ENCODE measurements at regions not wholly inside any gene's neighbourhood (a gene's known extent, or its start where the extent isn't known, plus 50 kb on each side); places are given as distances from the start of the nearest gene placed in this dataset.

DNA sequence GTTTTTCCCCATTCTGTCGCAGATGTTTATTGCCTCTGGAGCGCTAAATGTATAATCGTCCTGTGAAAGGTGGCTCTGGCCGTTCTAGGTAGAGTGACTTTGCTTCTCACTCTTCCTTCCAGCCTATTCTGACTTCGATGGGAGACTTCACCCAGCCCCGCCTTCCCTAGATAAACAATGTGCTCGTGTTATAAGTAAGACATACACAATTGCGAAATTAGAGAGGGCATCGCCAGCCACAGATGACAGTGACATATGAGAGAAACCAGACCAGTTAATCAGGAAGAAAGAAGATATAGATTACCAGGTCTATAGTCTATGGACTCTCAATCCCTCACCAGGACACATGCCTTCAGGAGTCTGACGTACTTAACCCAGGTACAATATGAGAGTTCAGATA lies 1050.5 kb upstream of the AUTS2 start:
- Mint-ChIP-seq H3K4me3 (no peak overlapping the region), H3K4me1 (no peaks in the 10 kb centered on the region), H3K27ac (no peak overlapping the region), H3K36me3 (ENCODE audit: low read depth) (no peaks in the 10 kb centered on the region), H3K9me3 (peaks cover 24% of the 10 kb centered on the region), H3K27me3 (no peaks in the 10 kb centered on the region)
- DNase-seq (no peak), ATAC-seq (no peak)

DNA sequence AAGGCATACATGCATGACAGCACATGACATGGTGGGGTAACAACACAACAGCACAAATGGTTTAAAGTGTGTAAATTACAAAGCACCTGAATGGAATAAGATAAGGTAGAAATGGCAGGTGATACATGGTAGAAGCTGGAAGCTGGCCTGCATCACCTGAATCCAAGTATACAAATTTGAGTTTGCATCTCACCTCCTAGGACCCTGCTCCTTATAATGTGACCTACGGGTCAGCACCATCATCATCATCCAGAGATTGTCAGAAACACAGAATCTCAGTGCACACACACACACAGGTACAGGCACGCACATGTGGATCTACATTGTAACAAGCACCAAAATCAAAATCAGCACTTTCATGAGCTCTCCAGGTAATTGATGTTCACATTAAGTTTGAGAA lies 1048.2 kb upstream of the AUTS2 start:
- DNase-seq (no peak), ATAC-seq (no peak)
- no peak overlapping the region for H3K27ac Mint-ChIP-seq
- no peaks in the 10 kb centered on the region for H3K4me1 Mint-ChIP-seq
- H3K4me3 Mint-ChIP-seq = no peak overlapping the region
- no peaks in the 10 kb centered on the region for H3K36me3 Mint-ChIP-seq (ENCODE audit: low read depth)
- no peaks in the 10 kb centered on the region for H3K27me3 Mint-ChIP-seq
- peaks cover 24% of the 10 kb centered on the region for H3K9me3 Mint-ChIP-seq

DNA sequence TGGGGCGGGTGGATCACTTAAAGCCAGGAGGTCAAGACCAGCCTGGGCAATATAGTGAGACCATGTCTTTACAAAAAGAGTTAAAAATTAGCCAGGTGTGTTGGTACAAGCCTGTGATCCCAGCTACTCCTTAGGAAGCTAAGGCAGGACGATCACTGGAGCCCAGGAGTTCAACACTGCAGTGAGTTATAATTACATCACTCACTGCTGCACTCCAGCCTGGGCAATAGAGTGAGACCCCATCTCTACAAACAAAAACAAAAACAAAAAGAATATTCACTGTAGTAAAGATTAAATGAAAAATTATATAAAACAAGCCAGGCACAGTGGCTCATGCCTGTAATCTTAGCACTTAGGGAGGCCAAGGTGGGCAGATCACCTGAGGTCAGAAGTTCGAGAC lies 1047.6 kb upstream of the AUTS2 start:
- Mint-ChIP-seq H3K4me3 (no peak overlapping the region), H3K4me1 (no peaks in the 10 kb centered on the region), H3K27me3 (no peaks in the 10 kb centered on the region), H3K36me3 (ENCODE audit: low read depth) (no peaks in the 10 kb centered on the region), H3K27ac (no peak overlapping the region), H3K9me3 (peaks cover 23% of the 10 kb centered on the region)
- no peak for DNase-seq
- no peak for ATAC-seq

DNA sequence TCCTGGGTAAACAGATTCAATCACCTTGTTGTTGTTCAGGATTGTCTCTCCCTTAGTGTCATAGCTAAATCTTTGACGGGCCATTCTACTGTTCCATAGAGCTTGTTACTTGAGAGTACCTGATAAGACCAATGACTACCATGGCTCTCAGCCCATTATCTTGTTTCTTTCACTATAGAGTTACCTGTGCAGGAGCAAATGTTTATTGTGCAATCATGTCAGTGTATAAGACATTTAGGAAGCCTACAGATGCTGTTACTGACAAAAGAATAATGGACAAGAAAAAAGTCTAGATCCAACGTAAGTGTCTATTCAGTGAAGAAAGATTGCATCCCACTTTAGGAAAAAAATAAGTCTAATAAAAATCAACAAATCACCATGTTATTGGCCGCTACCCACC lies 1041.7 kb upstream of the AUTS2 start:
- no peaks in the 10 kb centered on the region for H3K36me3 Mint-ChIP-seq (ENCODE audit: low read depth)
- no peaks in the 10 kb centered on the region for H3K27me3 Mint-ChIP-seq
- no peak overlapping the region for H3K27ac Mint-ChIP-seq

DNA sequence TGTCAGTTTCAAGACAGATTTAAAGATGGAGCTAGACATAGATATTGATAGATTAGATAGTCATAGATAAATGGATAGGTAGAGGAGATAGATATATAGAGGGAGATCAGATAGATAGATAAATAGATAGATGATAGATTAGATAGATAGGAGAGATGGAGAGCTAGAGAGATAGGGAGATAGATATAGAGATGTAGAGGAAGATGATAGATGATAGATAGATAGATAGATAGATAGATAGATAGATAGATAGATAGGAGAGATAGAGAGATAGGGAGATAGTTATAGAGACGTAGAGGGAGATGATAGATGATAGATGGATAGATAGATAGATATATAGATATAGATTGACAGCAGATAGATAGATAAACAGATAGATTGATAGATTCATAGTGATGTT lies 1038.8 kb upstream of the AUTS2 start:
- no peaks in the 10 kb centered on the region for H3K36me3 Mint-ChIP-seq (ENCODE audit: low read depth)
- H3K4me1 Mint-ChIP-seq = no peaks in the 10 kb centered on the region
- H3K27me3 Mint-ChIP-seq = no peaks in the 10 kb centered on the region
- ATAC-seq = no peak
- H3K9me3 Mint-ChIP-seq = peaks cover 17% of the 10 kb centered on the region
- no peak overlapping the region for H3K27ac Mint-ChIP-seq
- no peak for DNase-seq
- H3K4me3 Mint-ChIP-seq = no peak overlapping the region

More for the DNA sequence above, 1041.7 kb upstream of the AUTS2 start:
- no peak overlapping the region for H3K4me3 Mint-ChIP-seq
- ATAC-seq (no peak), DNase-seq (no peak)
- H3K9me3 Mint-ChIP-seq = peaks cover 12% of the 10 kb centered on the region
- no peaks in the 10 kb centered on the region for H3K4me1 Mint-ChIP-seq

DNA sequence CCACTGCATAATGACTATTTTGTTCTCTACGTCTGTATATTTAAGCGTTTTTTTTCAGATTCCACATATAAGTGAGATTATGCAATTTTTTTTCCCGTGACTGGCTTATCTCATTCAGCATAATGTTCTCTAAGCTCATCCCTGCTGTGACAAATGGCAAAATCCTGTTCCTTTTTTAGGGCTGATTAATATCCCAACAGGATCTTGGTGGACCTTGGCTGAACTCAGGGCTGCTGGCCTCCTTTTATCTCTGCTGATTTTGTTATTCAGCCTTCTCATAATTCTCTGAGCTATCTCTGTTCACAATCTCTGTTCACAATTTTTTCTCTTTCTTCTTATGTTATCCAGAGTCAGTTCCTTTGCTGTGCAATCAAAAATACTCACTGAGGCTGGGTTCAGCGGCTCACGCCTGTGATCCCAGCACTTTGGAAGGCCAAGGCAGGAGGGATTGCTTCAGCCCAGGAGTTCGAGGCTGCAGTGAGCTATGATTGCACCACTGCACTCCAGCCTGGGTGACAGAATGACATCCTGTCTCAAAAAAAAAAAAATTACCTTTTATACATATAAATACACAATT lies 1035.9 kb upstream of the AUTS2 start:
- H3K36me3 Mint-ChIP-seq (ENCODE audit: low read depth) = no peaks in the 10 kb centered on the region
- no peak for ATAC-seq

DNA sequence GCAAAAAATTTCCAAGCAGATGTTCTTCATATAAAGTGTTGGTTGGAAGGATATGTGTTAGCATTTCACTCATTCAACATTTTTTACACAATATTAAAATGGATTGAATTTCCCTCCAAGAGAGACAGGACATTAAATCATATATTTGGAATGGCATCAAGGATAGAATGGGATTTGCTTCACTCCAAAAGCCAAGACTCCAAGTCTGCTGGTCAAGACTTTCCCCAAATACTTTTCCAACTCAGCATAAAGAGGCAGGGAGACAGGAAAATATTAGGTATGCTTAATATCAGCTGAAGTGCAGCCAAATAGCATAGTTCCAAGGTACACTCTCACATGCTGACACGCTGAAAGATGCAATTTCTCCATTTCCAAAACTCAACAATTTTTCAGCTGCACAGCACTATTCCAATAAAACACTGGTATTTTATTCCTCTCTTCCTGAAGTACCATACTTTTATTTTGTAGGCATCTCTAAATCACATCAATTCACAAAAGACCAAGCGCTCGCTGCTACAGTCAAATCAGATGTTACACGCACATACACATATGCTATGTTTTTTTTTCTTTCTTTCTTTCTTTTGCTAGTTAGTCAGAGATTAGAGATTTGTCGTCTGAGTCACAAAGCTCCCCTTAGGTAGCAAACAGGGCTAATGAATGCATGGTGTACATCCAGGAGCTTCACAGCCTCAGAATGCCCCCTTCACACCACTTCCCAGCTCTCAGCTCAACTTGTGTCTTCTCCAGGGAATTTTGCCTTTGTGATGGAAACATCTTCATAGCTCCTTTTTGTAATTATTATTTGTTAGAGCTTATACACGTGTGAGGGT lies 1033.8 kb upstream of the AUTS2 start:
- ATAC-seq (no peak), DNase-seq (no peak)
- Mint-ChIP-seq H3K27me3 (no peaks in the 10 kb centered on the region), H3K36me3 (ENCODE audit: low read depth) (no peaks in the 10 kb centered on the region), H3K27ac (no peak overlapping the region), H3K4me3 (no peak overlapping the region), H3K9me3 (peaks cover 19% of the 10 kb centered on the region), H3K4me1 (no peaks in the 10 kb centered on the region)

More for the DNA sequence above, 1035.9 kb upstream of the AUTS2 start:
- H3K4me3 Mint-ChIP-seq = no peak overlapping the region
- H3K27me3 Mint-ChIP-seq = no peaks in the 10 kb centered on the region
- no peaks in the 10 kb centered on the region for H3K4me1 Mint-ChIP-seq
- DNase-seq = no peak
- no peak overlapping the region for H3K27ac Mint-ChIP-seq
- H3K9me3 Mint-ChIP-seq = peaks cover 17% of the 10 kb centered on the region

DNA sequence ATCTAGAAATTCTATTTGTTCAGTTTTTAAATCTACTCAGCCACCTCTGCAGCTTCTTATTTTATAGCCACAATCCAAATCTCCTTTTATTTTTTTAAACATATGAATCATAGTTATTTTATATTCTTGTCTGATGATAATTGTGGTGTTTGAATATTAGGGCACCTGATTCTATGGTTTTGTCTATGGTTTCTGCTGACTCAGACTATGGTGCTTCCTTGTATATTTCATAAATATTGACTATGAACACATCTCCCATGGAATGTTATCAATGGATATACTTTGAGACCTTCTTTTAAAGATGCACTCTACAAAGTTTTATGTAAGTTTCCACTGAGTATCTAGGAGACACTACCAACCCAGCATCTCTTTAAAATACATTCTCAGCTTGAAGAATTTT lies 1027.0 kb upstream of the AUTS2 start:
- Mint-ChIP-seq H3K36me3 (ENCODE audit: low read depth) (no peaks in the 10 kb centered on the region), H3K27me3 (no peaks in the 10 kb centered on the region), H3K9me3 (peaks cover 13% of the 10 kb centered on the region), H3K4me3 (no peak overlapping the region), H3K27ac (no peak overlapping the region), H3K4me1 (no peaks in the 10 kb centered on the region)
- ATAC-seq (no peak), DNase-seq (no peak)

DNA sequence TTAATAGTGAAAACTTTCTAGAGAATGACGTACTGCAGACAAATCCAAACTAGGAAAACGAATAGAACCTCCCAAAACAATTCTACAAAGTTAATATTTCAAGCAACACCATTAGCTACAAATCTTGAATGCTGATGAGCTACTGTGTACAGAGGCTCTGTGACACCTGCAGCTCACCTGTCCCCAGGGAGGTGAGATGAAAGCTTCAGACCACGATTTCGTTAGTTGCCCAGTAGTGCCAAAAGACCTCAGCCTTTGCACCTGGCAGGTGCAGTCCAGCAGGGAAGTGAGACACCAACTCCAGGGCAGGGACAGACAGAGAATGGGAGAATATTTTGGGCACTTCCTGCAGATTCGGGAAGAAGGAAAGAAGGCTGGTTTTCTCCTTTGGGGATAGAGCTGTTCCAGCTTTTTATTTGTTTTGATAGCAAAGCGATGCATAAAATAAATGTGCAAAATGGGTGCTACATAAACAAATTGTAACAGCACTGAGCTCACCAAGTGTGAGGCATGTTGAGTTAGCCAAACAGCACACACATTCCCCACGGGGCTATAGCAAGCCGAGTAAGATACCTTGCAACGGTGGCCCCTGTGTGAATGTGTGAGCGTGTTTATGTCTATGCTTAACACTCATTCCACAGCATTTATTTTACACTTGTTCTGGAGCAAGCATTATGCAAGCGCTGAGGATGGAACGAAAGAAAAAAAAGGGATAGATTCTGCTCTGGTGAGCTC lies 1024.8 kb upstream of the AUTS2 start:
- Mint-ChIP-seq H3K27ac (no peak overlapping the region), H3K27me3 (no peaks in the 10 kb centered on the region), H3K4me1 (no peaks in the 10 kb centered on the region), H3K4me3 (no peak overlapping the region), H3K9me3 (peaks cover 7% of the 10 kb centered on the region), H3K36me3 (ENCODE audit: low read depth) (no peaks in the 10 kb centered on the region)
- DNase-seq (no peak), ATAC-seq (no peak)

DNA sequence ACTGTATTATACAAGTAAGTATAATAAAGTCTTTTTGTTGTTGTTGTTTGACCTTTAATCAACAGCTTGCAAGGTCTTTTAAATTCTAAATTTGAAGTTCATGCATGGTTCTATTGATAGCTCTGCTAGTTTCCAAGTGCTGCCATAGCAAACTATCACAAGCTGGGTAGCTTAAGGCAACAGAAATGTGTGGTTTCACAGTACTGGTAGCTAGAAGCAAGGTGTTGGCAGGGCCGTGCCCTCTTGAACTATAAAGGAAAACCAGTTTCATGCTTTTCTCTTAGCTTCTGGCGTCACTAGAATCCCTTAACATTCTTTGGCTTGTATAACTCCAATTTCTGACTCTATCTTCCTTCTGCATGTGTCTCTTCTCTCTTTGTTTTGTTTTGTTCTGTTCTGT lies 1021.9 kb upstream of the AUTS2 start:
- no peak overlapping the region for H3K4me3 Mint-ChIP-seq
- H3K9me3 Mint-ChIP-seq = peaks cover 19% of the 10 kb centered on the region
- no peak for DNase-seq
- no peaks in the 10 kb centered on the region for H3K4me1 Mint-ChIP-seq
- H3K27me3 Mint-ChIP-seq = no peaks in the 10 kb centered on the region
- H3K36me3 Mint-ChIP-seq (ENCODE audit: low read depth) = no peaks in the 10 kb centered on the region
- no peak for ATAC-seq
- no peak overlapping the region for H3K27ac Mint-ChIP-seq

DNA sequence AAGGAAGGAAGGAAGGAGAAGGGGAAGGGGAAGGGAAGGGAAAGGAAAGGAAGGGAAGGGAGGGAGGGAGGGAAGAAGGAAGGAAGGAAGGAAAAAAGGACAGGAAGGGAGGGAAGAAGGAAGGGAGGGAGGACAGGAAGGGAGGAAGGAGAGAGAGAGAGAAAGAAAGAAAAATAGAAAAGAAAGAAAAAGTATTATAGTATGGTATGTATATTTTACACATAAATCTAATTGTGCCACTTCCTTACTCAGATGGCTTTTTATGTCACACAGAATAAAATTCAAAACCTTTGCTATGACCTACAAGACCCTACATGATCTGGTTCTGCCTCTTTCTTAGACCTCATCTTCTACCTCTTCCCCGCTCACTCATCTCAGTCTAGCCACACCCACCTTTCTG lies 1016.9 kb upstream of the AUTS2 start:
- Mint-ChIP-seq H3K27me3 (no peaks in the 10 kb centered on the region), H3K4me3 (no peak overlapping the region), H3K4me1 (no peaks in the 10 kb centered on the region), H3K9me3 (peaks cover 24% of the 10 kb centered on the region), H3K27ac (no peak overlapping the region), H3K36me3 (ENCODE audit: low read depth) (no peaks in the 10 kb centered on the region)
- DNase-seq = no peak
- ATAC-seq = no peak

DNA sequence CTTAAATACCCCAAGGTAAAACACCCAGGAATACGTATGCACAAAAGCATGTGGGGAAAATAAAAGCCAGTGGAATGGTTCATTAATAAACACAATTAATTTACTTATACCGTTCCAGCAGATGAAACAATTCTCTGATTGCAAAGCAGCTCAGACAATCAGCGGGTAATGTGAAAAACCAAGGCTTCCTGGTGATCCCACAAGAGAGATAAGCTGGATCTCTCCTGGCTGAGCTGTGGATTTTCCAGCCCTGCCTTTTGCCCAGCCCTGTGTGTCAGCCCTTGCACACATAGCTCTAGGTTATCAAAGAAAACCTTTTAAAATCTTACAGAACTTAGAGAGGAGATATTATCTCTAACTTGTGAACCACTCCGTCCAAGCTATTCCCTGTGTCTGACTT lies 1010.7 kb upstream of the AUTS2 start:
- no peaks in the 10 kb centered on the region for H3K4me1 Mint-ChIP-seq
- ATAC-seq (no peak), DNase-seq (no peak)
- peaks cover 27% of the 10 kb centered on the region for H3K9me3 Mint-ChIP-seq
- no peak overlapping the region for H3K4me3 Mint-ChIP-seq
- H3K27me3 Mint-ChIP-seq = no peaks in the 10 kb centered on the region
- H3K36me3 Mint-ChIP-seq (ENCODE audit: low read depth) = no peaks in the 10 kb centered on the region
- H3K27ac Mint-ChIP-seq = no peak overlapping the region

DNA sequence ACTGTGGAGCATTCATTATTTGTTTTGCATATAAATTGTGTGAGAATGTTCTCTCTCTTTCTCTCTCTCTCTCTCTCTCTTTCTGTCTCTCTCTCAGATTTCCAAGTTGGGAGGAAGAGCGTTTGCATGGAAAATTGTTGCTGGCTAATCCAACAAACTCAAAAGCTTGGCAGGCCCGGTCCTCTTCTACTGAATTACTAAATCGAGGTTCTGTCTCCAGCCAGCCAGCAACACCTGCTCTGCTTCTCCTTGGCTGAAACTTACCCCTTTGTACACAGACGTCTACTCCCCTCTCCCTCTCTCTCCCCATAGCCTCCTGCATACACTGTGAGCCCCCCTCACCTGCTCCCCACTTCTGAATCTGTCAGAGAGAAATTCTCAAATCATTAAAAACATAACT lies 996.4 kb upstream of the AUTS2 start:
- peaks cover 19% of the 10 kb centered on the region for H3K9me3 Mint-ChIP-seq
- H3K27me3 Mint-ChIP-seq = no peaks in the 10 kb centered on the region
- no peak for DNase-seq
- H3K36me3 Mint-ChIP-seq (ENCODE audit: low read depth) = peaks cover 2% of the 10 kb centered on the region
- H3K4me3 Mint-ChIP-seq = no peak overlapping the region
- H3K4me1 Mint-ChIP-seq = no peaks in the 10 kb centered on the region
- no peak overlapping the region for H3K27ac Mint-ChIP-seq
- no peak for ATAC-seq

DNA sequence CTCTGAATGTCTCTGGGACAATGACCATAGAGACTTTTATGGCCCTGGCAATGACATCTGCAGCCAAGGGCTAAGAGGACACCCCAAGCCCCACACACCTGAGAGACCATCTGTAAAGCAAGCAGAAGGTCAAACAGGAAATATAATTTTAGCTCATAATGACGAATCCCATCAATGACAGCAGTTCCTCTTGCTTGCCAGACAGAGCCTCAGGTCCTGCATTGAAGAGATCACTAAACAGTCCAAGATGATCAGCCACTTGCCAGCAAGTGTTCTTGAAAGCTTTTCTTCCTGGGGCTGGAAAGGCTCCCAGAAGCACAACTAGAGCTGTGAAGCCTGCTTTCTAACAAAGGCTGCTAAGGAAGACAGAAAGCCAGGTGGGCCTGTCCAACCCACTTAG lies 993.7 kb upstream of the AUTS2 start:
- DNase-seq (no peak), ATAC-seq (no peak)
- Mint-ChIP-seq H3K4me1 (no peaks in the 10 kb centered on the region), H3K36me3 (ENCODE audit: low read depth) (peaks cover 2% of the 10 kb centered on the region), H3K27ac (no peak overlapping the region), H3K4me3 (no peak overlapping the region), H3K9me3 (peaks cover 22% of the 10 kb centered on the region), H3K27me3 (no peaks in the 10 kb centered on the region)

DNA sequence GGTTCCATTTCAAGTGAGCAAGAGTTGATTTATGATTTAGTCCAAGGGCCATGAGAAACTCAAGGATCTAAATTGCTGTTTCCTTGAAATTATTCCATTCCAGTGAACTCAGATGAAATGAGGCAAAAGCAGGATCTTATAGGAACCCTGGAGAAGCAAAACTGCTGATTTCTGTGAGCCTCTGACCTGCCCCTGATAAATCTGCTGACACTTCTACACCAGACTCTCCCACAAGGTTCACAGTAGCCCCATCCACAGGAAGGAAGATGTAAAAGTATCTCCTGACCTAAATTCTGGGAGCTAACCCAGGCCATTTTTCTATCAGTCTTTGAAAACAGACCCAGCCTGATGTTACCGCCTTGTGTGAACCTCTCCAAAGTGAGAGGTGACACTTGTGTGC lies 987.6 kb upstream of the AUTS2 start:
- peaks cover 32% of the 10 kb centered on the region for H3K9me3 Mint-ChIP-seq
- no peaks in the 10 kb centered on the region for H3K36me3 Mint-ChIP-seq (ENCODE audit: low read depth)
- no peaks in the 10 kb centered on the region for H3K27me3 Mint-ChIP-seq
- no peaks in the 10 kb centered on the region for H3K4me1 Mint-ChIP-seq
- no peak overlapping the region for H3K4me3 Mint-ChIP-seq
- no peak for ATAC-seq
- H3K27ac Mint-ChIP-seq = no peak overlapping the region
- no peak for DNase-seq
